HFFc6 (cell line): ENCODE measurements at regions not wholly inside any gene's neighbourhood (a gene's known extent, or its start where the extent isn't known, plus 50 kb on each side); places are given as distances from the start of the nearest gene placed in this dataset.

Experiments used
- DNase-seq: peaks from one replicate; pipeline ENCODE4 v3.0.0-alpha.2; 2018
- H3K27ac Mint-ChIP-seq: 2 replicates; pipeline ENCODE4 v1.8.0; 2020; ENCODE audit warnings: mild to moderate bottlenecking, mixed read lengths
- H3K27me3 Mint-ChIP-seq: 2 replicates; pipeline ENCODE4 v1.8.0; 2021; ENCODE audit warnings: mild to moderate bottlenecking, moderate library complexity, mixed read lengths; ENCODE audit not compliant: insufficient read depth
- H3K36me3 Mint-ChIP-seq: 2 replicates; pipeline ENCODE4 v1.8.0; 2021; ENCODE audit warnings: low read depth, mixed read lengths
- H3K4me1 Mint-ChIP-seq: 2 replicates; pipeline ENCODE4 v1.8.0; 2020; ENCODE audit warnings: low read depth, mixed read lengths
- H3K4me3 Mint-ChIP-seq: 2 replicates; pipeline ENCODE4 v1.8.0; 2020; ENCODE audit warnings: mild to moderate bottlenecking, moderate library complexity, mixed read lengths
- H3K9me3 Mint-ChIP-seq: 2 replicates; pipeline ENCODE4 v1.8.0; 2020; ENCODE audit warnings: mild to moderate bottlenecking, mixed read lengths
- CTCF ChIP-seq: fragments of 200-600 bp; sonication (generic); IDR thresholded peaks from 2 replicates; pipeline ENCODE4 v1.5.0; 2021; ENCODE audit warnings: antibody characterized with exemption, mild to moderate bottlenecking

- peaks cover 14% of the 10 kb centered on the region; the same call in 1 of the 2 replicates for H3K9me3 Mint-ChIP-seq
- no peak overlapping the region for H3K27ac Mint-ChIP-seq
- H3K36me3 Mint-ChIP-seq = no peaks in the 10 kb centered on the region
- H3K4me1 Mint-ChIP-seq = peaks cover 27% of the 10 kb centered on the region; the same call in 1 of the 2 replicates
- no peak for DNase-seq
- H3K4me3 Mint-ChIP-seq = no peak overlapping the region
- peaks cover 4% of the 10 kb centered on the region for H3K27me3 Mint-ChIP-seq
- no peak for TF ChIP-seq CTCF
These were observed 58.3 kb downstream of the TRIML1 start for GRCh38 chr4:188197566-188197965.

GRCh38 chr4:188198982-188199792 lies 59.9 kb downstream of the TRIML1 start:
- Mint-ChIP-seq H3K27me3 (peaks cover 4% of the 10 kb centered on the region), H3K9me3 (peaks cover 14% of the 10 kb centered on the region; the same call in 1 of the 2 replicates), H3K4me3 (no peak overlapping the region; the same call in 1 of the 2 replicates), H3K27ac (no peak overlapping the region; the same call in 1 of the 2 replicates), H3K4me1 (peaks cover 27% of the 10 kb centered on the region; the same call in 1 of the 2 replicates), H3K36me3 (no peaks in the 10 kb centered on the region)
- no peak for TF ChIP-seq CTCF
- DNase-seq = no peak

- no peak overlapping the region for H3K4me3 Mint-ChIP-seq
- peaks cover 2% of the 10 kb centered on the region for H3K27me3 Mint-ChIP-seq
- DNase-seq = no peak
- H3K36me3 Mint-ChIP-seq = no peaks in the 10 kb centered on the region
- no peak for TF ChIP-seq CTCF
- H3K27ac Mint-ChIP-seq = no peak overlapping the region; the same call in 1 of the 2 replicates
- peaks cover 27% of the 10 kb centered on the region; the same call in 1 of the 2 replicates for H3K4me1 Mint-ChIP-seq
- H3K9me3 Mint-ChIP-seq = peaks cover 17% of the 10 kb centered on the region; the same call in 1 of the 2 replicates
These were observed 62.6 kb downstream of the TRIML1 start for GRCh38 chr4:188201851-188202250.

- H3K36me3 Mint-ChIP-seq = no peaks in the 10 kb centered on the region; the same call in 1 of the 2 replicates
- no peak overlapping the region for H3K4me3 Mint-ChIP-seq
- peaks cover 8% of the 10 kb centered on the region; the same call in 1 of the 2 replicates for H3K4me1 Mint-ChIP-seq
- H3K9me3 Mint-ChIP-seq = peaks cover 22% of the 10 kb centered on the region
- no peak for TF ChIP-seq CTCF
- H3K27ac Mint-ChIP-seq = no peak overlapping the region
- H3K27me3 Mint-ChIP-seq = no peaks in the 10 kb centered on the region
- no peak for DNase-seq
These were observed 67.5 kb downstream of the TRIML1 start for GRCh38 chr4:188206783-188207182.

GRCh38 chr4:188214861-188215260 lies 75.6 kb downstream of the TRIML1 start:
- Mint-ChIP-seq H3K4me1 (no peaks in the 10 kb centered on the region), H3K36me3 (no peaks in the 10 kb centered on the region; the same call in 1 of the 2 replicates), H3K27me3 (no peaks in the 10 kb centered on the region), H3K9me3 (peaks cover 19% of the 10 kb centered on the region; the same call in 1 of the 2 replicates), H3K4me3 (no peak overlapping the region), H3K27ac (no peak overlapping the region)
- TF ChIP-seq CTCF = no peak
- no peak for DNase-seq
